ENCODE measurements at regions not wholly inside any gene's neighbourhood (a gene's known extent, or its start where the extent isn't known, plus 50 kb on each side); places are given as distances from the start of the nearest gene placed in this dataset.

- TF ChIP-seq SNIP1 (IDR thresholded peaks at IDR 0.05; ENCODE audit: low read depth) (no peak), BRD9 (IDR thresholded peaks at IDR 0.05; ENCODE audit: low read depth, partially characterized antibody) (no peak), PRDM10 (IDR thresholded peaks at IDR 0.05; ENCODE audit: partially characterized antibody) (no peak), ZNF324 (CRISPR knock-in tag; IDR thresholded peaks at IDR 0.05) (no peak)
Observed at GRCh38 chr16:47980212-47980611, 175.6 kb downstream of the ABCC12 start (continued).

GRCh38 chr16:47979616-47980182 is 176.1 kb downstream of the ABCC12 start:
- WGBS (ENCODE audit: insufficient coverage, low coverage, missing lambda C conversion rate) = 0% methylated on average over 1 of the region's 1 CpG
- ATAC-seq = no peak
- TF ChIP-seq ZNF277 (CRISPR knock-in tag; IDR thresholded peaks at IDR 0.05; ENCODE audit: borderline replicate concordance) (no peak), BMI1 (IDR thresholded peaks at IDR 0.05; ENCODE audit: low read length) (no peak), SAFB (IDR thresholded peaks at IDR 0.05; ENCODE audit: borderline replicate concordance, low read depth, low read length) (no peak), STAT6 (CRISPR knock-in tag; IDR thresholded peaks at IDR 0.05) (no peak), ZNF347 (CRISPR knock-in tag; IDR thresholded peaks at IDR 0.05; ENCODE audit: low read depth) (no peak), HCFC1 (IDR thresholded peaks at IDR 0.05; ENCODE audit: low read depth, low read length) (no peak), ZEB2 (IDR thresholded peaks at IDR 0.05) (no peak)

More at GRCh38 chr16:47979616-47980182, 176.1 kb downstream of the ABCC12 start:
- no peaks in the 10 kb centered on the region for H4K20me1 ChIP-seq (replicated peaks; ENCODE audit: control insufficient read depth, insufficient read depth, low read length)
- H3K36me3 ChIP-seq (ENCODE audit: control insufficient read depth, insufficient read depth, low read length) = no peaks in the 10 kb centered on the region
- H3K79me2 ChIP-seq (ENCODE audit: control insufficient read depth, insufficient read depth, low read length) = no peaks in the 10 kb centered on the region
- CTCF ChIA-PET (ENCODE audit: low intra/inter-chr PET ratio) = no interaction called here
- H3K9me3 ChIP-seq (replicated peaks; ENCODE audit: control insufficient read depth, insufficient read depth, low read depth, low read length) = no peaks in the 10 kb centered on the region
- no peak overlapping the region for H3K4me3 ChIP-seq
- FAIRE-seq = no peak
- BruUV-seq (replicated peaks) = no TSS peak
- intact Hi-C loops (cut with micrococcal nuclease) (no loop called here), in situ Hi-C loops (cut with MboI) (no loop called here)
- no peak overlapping the region for H3K9ac ChIP-seq (ENCODE audit: insufficient read depth in 1 of 2, low read depth in 2 of 2, low read length in 2 of 2)
- DNase-seq (ENCODE audit: extremely low read depth in 1 of 4, low spot score in 3 of 4) = no peak
- H3K27me3 ChIP-seq (ENCODE audit: control insufficient read depth in 2 of 2, insufficient read depth in 2 of 2, low read length in 2 of 2) = no peaks in the 10 kb centered on the region; a peak in 1 of 5 replicates
- H3K4me2 ChIP-seq (ENCODE audit: insufficient read depth, low read length) = no peak overlapping the region
- H3K27ac ChIP-seq (ENCODE audit: extremely low read depth, low read depth, low read length) = no peak overlapping the region
- H2AFZ ChIP-seq (ENCODE audit: low read depth, low read length) = no peak overlapping the region
- POLR2A ChIA-PET = no interaction called here
- H3K4me1 ChIP-seq (replicated peaks in 1 of 2; ENCODE audit: control insufficient read depth in 2 of 2, insufficient read depth in 2 of 2, low read length in 2 of 2) = no peaks in the 10 kb centered on the region
- H3K9me1 ChIP-seq (ENCODE audit: control insufficient read depth, insufficient read depth, low read length) = no peaks in the 10 kb centered on the region
